Activated CD4-positive, alpha-beta T cell treated with anti-CD3 and anti-CD28 coated beads, Interleukin-2, amount 10 ng/mL, durations not matched to agents 24 days and 14 days (primary cell): ENCODE measurements at regions not wholly inside any gene's neighbourhood (a gene's known extent, or its start where the extent isn't known, plus 50 kb on each side); places are given as distances from the start of the nearest gene placed in this dataset.
"Not testable (repeated sequence)": the region's sequence is repeated elsewhere in the genome, so short reads cannot be mapped to it uniquely, and the experiment has no call there.

Experiments used
- DNase-seq: peaks from one replicate; pipeline ENCODE4 v3.0.0; 2022
- H3K27ac Mint-ChIP-seq: one replicate; pipeline ENCODE4 v1.8.0; 2022; ENCODE audit warnings: mild to moderate bottlenecking, mixed read lengths
- H3K27me3 Mint-ChIP-seq: one replicate; pipeline ENCODE4 v1.8.0; 2022; ENCODE audit warnings: mixed read lengths
- H3K36me3 Mint-ChIP-seq: one replicate; pipeline ENCODE4 v1.8.0; 2022; ENCODE audit warnings: low read depth, mild to moderate bottlenecking, mixed read lengths
- H3K4me1 Mint-ChIP-seq: one replicate; pipeline ENCODE4 v1.8.0; 2021; ENCODE audit warnings: mixed read lengths
- H3K4me3 Mint-ChIP-seq: one replicate; pipeline ENCODE4 v1.8.0; 2022; ENCODE audit warnings: mild to moderate bottlenecking, moderate library complexity, mixed read lengths
- H3K9me3 Mint-ChIP-seq: one replicate; pipeline ENCODE4 v1.8.0; 2021; ENCODE audit warnings: mixed read lengths
- intact Hi-C: fragments of 100-400 bp; cut with micrococcal nuclease; formaldehyde crosslinking; loops from one replicate; pipeline ENCODE4 v1.15.1; 2023

DNA sequence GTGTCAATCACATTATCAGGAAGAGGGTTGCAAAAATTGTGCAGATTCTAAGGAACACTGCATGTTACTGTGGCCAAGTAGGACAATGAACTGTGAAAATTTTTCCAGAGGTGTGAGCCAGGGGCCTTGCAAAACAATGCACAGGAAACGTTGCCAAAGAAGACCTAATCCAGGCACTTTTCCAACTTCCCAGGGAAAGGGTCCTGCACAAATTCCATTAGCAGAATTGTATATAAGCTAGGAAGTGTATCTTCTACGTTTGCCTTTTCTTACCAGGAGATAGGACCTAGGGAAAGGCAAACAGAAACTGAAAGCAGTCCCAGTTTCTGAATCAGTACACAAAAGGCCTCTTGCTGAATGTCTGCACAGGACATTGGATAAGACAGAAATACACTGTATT is 1888.3 kb upstream of the CELF4 start:
- H3K27me3 Mint-ChIP-seq = no peaks in the 10 kb centered on the region
- no peak overlapping the region for H3K4me3 Mint-ChIP-seq
- no peaks in the 10 kb centered on the region for H3K36me3 Mint-ChIP-seq
- no peaks in the 10 kb centered on the region for H3K9me3 Mint-ChIP-seq
- no peaks in the 10 kb centered on the region for H3K4me1 Mint-ChIP-seq
- H3K27ac Mint-ChIP-seq = no peak overlapping the region
- DNase-seq = no peak
- intact Hi-C loops = no loop called here

DNA sequence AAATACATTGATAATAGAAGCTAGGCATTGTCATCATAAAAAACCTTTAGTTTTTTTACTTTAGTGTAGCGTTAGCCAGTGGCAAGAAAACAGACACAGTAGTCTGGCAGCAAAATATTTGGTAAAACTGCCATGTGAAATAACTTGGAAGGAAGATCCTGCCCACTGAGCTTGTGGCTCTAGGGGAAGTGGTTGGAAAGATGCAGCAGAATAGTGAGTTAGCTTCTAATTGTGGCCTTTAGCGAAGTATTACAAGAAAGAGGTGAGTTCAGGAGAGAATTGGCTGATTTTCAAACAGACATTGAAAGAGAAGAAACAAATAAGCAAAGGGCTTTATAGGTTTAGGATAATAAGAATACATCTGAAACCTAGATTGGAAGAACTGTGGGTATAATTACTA is 1887.8 kb upstream of the CELF4 start:
- no peaks in the 10 kb centered on the region for H3K9me3 Mint-ChIP-seq
- no peaks in the 10 kb centered on the region for H3K27me3 Mint-ChIP-seq
- no peak overlapping the region for H3K27ac Mint-ChIP-seq
- H3K4me3 Mint-ChIP-seq = no peak overlapping the region
- no peaks in the 10 kb centered on the region for H3K4me1 Mint-ChIP-seq
- intact Hi-C loops = no loop called here
- DNase-seq = no peak
- no peaks in the 10 kb centered on the region for H3K36me3 Mint-ChIP-seq

DNA sequence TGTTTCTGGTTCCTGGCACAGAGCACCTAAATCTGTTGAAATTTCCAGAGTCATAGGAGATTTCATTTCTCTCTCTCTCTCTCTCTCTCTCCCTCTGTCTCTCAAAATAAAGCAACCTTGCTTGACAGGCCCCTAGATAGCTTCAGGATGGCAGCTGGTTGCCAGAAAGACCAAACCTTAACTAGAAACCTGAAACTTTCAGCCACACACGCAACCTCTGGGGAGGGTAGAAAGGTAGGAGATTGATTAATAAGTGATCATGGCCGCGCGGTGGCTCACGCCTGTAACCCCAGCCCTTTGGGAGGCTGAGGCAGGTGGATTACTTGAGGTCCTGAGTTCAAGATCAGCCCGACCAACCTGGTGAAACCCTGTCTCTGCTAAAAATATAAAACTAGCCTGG is 1885.4 kb upstream of the CELF4 start:
- DNase-seq = no peak
- H3K9me3 Mint-ChIP-seq = no peaks in the 10 kb centered on the region
- H3K4me3 Mint-ChIP-seq = no peak overlapping the region
- H3K27me3 Mint-ChIP-seq = no peaks in the 10 kb centered on the region
- no peaks in the 10 kb centered on the region for H3K36me3 Mint-ChIP-seq
- intact Hi-C loops = no loop called here
- H3K27ac Mint-ChIP-seq = no peak overlapping the region
- no peaks in the 10 kb centered on the region for H3K4me1 Mint-ChIP-seq

DNA sequence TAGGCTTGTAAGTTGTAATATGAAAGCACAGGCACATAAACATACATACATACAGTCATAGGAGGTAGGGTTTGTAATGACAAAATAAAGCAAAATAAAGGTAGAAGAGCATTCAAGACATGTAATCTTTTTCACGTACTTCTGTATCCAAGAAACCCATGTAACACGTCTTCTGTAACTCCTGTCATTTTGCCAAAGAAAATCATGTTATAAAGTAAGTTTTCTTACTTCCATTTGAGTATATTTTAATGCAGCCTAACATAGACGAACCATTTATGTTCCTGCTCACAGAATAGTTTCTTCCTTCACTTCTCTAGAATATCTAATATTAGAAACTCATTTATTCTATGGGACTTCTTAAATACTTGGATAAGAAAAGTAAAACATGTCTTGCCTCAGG is 1884.0 kb upstream of the CELF4 start:
- no peak for DNase-seq
- no peak overlapping the region for H3K4me3 Mint-ChIP-seq
- H3K4me1 Mint-ChIP-seq = no peaks in the 10 kb centered on the region
- no peaks in the 10 kb centered on the region for H3K9me3 Mint-ChIP-seq
- H3K27me3 Mint-ChIP-seq = no peaks in the 10 kb centered on the region
- H3K27ac Mint-ChIP-seq = no peak overlapping the region
- H3K36me3 Mint-ChIP-seq = no peaks in the 10 kb centered on the region
- intact Hi-C loops = no loop called here

DNA sequence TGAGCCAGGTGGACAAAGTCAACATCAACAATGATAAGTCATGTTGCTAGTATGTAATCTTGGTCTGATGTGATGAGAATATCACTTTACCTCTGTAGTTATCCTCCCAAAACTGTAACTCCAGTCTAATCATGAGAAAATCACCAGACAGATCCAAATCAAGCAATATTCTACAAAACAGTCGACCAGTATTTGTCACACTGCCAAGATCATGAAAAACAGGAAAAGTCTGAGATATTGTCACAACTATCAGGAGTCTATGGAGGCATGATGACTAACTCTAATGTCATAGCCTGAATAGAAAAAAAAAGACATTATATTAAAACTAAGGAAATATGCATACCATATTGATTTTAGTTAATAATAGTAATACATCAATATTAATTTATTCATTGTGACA is 1883.3 kb upstream of the CELF4 start:
- no peak for DNase-seq
- H3K4me3 Mint-ChIP-seq = no peak overlapping the region
- no peaks in the 10 kb centered on the region for H3K36me3 Mint-ChIP-seq
- intact Hi-C loops = no loop called here
- no peaks in the 10 kb centered on the region for H3K4me1 Mint-ChIP-seq
- no peaks in the 10 kb centered on the region for H3K9me3 Mint-ChIP-seq
- no peaks in the 10 kb centered on the region for H3K27me3 Mint-ChIP-seq
- no peak overlapping the region for H3K27ac Mint-ChIP-seq

DNA sequence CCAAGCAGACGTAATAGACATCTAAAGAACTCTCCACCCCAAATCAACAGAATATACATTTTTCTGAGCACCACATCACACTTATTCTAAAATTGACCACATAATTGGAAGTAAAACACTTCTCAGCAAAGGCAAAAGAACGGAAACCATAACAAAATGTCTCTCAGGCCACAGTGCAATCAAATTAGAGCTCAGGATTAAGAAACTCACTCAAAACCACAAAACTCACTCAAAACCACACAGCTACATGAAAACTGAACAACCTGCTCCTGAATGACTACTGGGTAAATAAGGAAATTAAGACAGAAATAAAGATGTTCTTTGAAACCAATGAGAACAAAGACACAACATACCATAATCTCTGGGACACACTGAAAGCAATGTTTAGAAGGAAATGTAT is 1879.4 kb upstream of the CELF4 start:
- H3K4me3 Mint-ChIP-seq, intact Hi-C loops, H3K27me3 Mint-ChIP-seq, H3K27ac Mint-ChIP-seq, H3K4me1 Mint-ChIP-seq, H3K9me3 Mint-ChIP-seq, DNase-seq, H3K36me3 Mint-ChIP-seq: not testable (repeated sequence)

DNA sequence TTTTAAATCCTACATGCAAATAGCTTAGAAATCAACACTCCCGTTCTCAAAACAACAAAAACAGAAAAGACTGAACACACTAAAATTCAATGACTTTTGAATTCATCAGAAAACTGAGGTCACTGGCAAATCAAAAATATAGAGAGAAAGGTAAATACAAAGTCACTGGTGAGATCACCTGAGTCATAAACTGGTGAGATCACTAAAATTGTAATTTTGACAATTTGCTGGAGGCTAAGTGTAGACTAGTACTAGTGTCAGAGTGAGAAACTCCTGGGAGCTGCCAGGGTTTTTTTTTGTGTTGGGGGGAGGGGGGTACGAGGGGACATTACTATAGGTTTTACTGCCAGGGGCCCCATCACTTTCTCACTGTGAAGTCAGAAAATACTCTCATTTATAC is 1876.0 kb upstream of the CELF4 start:
- H3K4me3 Mint-ChIP-seq = no peak overlapping the region
- intact Hi-C loops = no loop called here
- no peak overlapping the region for H3K27ac Mint-ChIP-seq
- H3K27me3 Mint-ChIP-seq = no peaks in the 10 kb centered on the region
- H3K36me3 Mint-ChIP-seq = no peaks in the 10 kb centered on the region
- no peaks in the 10 kb centered on the region for H3K9me3 Mint-ChIP-seq
- DNase-seq = no peak
- H3K4me1 Mint-ChIP-seq = no peaks in the 10 kb centered on the region

DNA sequence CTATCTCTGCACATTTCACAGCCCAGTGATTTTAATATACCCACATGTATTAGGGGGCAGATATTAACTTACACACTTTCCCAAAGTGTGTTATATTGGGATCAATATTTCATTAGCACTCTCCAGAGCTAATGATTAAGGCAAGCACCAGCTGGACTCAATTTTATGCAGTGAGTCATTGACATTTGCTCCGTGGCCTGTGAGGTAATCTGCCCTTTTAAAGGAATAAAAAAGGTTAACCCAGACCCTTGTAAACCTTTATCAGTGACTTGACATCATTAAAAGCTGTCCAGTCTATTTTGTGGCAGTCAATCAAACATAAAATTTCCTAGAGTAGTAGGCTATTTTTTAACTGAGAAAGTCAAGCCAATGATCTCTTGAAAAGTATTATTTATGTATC is 1870.4 kb upstream of the CELF4 start:
- DNase-seq = no peak
- Mint-ChIP-seq H3K27me3 (no peaks in the 10 kb centered on the region), H3K9me3 (no peaks in the 10 kb centered on the region), H3K27ac (no peak overlapping the region), H3K4me3 (no peak overlapping the region), H3K36me3 (no peaks in the 10 kb centered on the region), H3K4me1 (no peaks in the 10 kb centered on the region)
- intact Hi-C loops = no loop called here

DNA sequence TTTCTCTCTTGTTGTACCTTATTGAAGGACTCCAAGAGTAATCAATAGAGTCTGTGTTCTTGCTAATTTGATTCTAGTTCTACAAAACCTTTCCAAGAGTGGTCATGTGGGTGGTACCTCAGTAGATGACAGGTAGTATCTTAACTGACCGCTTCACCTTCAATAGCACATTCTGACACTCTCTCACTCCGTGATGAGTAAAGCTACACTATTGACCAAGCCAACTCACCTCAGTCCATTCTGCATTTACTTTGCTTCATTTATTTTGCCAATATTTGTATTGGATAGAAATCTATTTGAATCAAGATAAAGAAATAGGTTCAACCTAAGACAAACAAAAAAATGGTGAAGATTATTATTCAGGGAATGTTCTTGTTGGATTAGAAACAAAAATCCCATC is 1869.6 kb upstream of the CELF4 start:
- H3K4me1 Mint-ChIP-seq = no peaks in the 10 kb centered on the region
- no peak overlapping the region for H3K4me3 Mint-ChIP-seq
- H3K36me3 Mint-ChIP-seq = no peaks in the 10 kb centered on the region
- DNase-seq = no peak
- no peak overlapping the region for H3K27ac Mint-ChIP-seq
- no peaks in the 10 kb centered on the region for H3K9me3 Mint-ChIP-seq
- H3K27me3 Mint-ChIP-seq = no peaks in the 10 kb centered on the region
- intact Hi-C loops = no loop called here

DNA sequence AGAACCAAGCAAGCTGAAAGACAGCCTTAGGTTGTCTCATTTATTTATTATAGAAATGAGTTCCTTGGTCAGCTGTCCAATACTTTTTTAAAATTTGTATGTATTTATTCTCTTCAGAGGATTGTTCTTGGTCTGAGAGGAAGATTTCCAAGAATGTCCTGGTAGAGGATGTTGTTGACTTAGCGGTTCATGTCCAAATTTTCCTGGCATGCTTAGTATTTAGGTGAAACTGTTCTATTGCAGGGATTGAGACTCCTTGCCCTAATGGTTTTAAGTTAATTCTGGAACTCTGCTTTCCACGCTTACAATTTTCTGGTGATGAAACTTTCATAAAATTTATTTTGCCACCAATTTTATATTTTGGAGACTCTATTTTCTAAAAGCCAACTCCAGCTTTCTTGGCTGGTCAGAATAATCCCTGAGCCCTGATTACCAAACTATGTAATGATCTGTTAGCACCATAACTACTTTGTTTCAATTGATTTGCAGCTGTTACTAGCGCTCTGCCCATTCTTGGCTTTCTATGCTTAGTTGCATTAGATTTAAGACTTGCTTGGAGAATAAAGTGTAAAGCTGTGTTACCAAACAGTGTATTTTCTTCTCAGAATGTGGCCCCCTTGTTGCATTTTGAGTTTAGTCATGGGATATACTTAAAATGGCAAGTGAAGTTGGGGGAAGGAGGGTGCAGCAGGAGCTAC is 1868.8 kb upstream of the CELF4 start:
- Mint-ChIP-seq H3K4me1 (no peaks in the 10 kb centered on the region), H3K27ac (no peak overlapping the region), H3K27me3 (no peaks in the 10 kb centered on the region), H3K9me3 (no peaks in the 10 kb centered on the region), H3K36me3 (no peaks in the 10 kb centered on the region), H3K4me3 (no peak overlapping the region)
- DNase-seq = no peak
- intact Hi-C loops = no loop called here

DNA sequence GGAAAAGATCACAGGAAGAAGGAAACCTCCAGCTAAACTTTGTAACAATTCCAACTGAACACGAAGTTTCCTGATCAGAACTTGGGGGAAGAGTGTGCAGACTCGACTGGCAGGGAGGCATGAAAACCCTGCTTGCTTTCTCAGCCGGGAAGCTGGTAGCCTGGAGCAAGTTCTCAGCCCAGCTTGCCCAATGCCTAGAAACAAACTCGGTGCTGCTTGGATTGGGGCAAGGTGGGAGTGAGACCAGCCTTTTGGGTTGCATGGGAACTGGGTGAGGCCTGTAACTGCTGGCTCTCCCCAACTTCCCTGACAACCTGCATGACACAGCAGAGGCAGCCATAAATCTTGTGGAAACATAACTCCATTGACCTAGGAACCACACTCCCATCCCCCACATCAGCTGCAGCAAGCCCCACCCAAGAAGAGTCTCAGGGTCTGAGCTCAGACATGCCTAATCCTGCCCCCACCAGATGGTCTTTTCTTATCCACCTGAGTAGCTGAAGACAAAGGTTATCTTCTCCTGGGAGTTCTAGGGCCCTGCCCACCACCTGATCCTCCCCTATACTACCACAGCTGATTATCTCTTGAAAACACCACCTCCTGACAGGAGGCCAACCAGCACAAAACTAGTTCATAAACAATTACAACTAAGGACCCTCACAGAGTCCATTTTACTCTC is 1859.7 kb upstream of the CELF4 start:
- peaks cover 7% of the 10 kb centered on the region for H3K9me3 Mint-ChIP-seq
- H3K27me3 Mint-ChIP-seq = no peaks in the 10 kb centered on the region
- no peak for DNase-seq
- H3K4me3 Mint-ChIP-seq = no peak overlapping the region
- no peaks in the 10 kb centered on the region for H3K4me1 Mint-ChIP-seq
- intact Hi-C loops = no loop called here
- H3K36me3 Mint-ChIP-seq = no peaks in the 10 kb centered on the region
- H3K27ac Mint-ChIP-seq = no peak overlapping the region

DNA sequence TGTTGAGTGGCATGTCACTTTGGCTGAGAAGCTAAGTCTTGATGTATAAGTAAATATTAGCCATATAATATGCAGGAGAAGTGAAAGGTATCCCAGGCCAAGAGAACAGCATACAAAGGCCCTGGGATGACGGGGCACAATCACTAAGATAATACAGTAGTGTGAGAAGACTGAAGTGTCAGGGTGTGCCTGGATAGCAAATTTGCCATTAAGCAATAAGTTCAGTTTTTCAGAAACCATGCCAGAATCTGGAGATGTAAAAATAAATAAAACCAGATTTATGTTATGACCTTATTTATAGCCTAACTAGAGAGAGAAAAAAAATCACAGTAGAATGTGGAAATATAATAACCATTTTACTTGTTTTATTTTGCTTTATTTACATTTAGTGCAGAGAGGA is 1858.7 kb upstream of the CELF4 start:
- Mint-ChIP-seq H3K9me3 (peaks cover 7% of the 10 kb centered on the region), H3K27ac (no peak overlapping the region), H3K4me3 (no peak overlapping the region), H3K36me3 (no peaks in the 10 kb centered on the region), H3K4me1 (no peaks in the 10 kb centered on the region), H3K27me3 (no peaks in the 10 kb centered on the region)
- no peak for DNase-seq
- intact Hi-C loops = no loop called here

DNA sequence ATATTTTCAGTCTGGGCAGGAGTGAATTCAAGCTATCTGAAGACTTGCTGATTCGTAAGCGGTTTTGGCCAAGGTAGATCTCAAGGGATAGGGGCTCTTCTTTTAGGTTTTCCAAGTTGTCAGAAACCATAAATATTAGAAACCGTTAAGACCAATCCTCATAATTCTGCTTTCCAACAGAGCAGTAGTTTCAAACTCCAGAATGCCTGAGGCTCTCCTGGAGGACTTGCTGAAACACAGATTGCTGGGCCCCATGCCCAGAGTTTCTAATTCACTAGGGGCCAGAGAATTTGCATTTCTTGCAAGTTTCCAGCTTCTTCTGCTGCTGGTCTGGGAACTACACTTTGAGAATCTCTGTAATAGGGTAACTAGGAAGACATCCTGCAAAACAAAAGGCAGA is 1855.7 kb upstream of the CELF4 start:
- H3K27ac Mint-ChIP-seq = no peak overlapping the region
- DNase-seq = no peak
- no peak overlapping the region for H3K4me3 Mint-ChIP-seq
- H3K27me3 Mint-ChIP-seq = no peaks in the 10 kb centered on the region
- no peaks in the 10 kb centered on the region for H3K36me3 Mint-ChIP-seq
- intact Hi-C loops = no loop called here
- no peaks in the 10 kb centered on the region for H3K4me1 Mint-ChIP-seq
- H3K9me3 Mint-ChIP-seq = no peaks in the 10 kb centered on the region

DNA sequence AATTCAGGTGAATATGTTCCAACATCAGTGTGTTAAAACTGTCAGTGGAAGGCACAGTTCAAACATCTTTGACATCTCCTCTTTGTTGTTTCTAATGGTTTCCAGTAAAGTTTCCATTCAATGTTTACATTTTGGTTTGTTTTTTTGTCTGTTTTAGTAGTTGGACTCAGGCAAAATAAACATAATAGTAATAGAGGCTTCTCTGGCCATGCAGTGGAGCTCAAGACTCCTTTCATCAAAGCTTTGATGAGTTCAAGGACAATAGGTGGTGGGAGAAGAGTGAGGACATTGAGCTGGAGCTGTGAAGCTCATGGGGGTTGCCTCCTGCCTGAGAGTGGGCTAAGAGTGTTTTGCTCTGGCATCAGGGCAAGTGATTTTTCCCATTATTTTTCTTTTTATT is 1853.7 kb upstream of the CELF4 start:
- Mint-ChIP-seq H3K27me3 (no peaks in the 10 kb centered on the region), H3K4me3 (no peak overlapping the region), H3K27ac (no peak overlapping the region), H3K36me3 (no peaks in the 10 kb centered on the region), H3K4me1 (no peaks in the 10 kb centered on the region), H3K9me3 (no peaks in the 10 kb centered on the region)
- DNase-seq = no peak
- intact Hi-C loops = no loop called here

DNA sequence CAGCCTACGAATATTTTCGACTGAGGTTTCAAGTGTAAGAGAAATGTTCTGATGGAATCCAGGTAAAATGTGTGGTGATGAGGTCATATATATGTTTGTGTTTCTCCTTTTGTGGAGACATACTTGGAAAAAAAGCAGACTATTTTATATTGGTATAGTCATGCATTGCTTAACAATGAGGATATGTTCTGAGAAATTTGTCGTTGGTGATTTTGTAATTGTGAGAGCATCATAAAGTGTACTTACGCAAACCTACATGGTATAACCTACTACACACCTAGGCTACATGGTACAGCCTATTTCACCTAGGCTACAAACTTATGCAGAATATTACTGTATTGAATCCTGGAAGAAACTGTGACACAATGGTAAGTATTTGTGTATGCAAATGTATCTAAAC is 1849.9 kb upstream of the CELF4 start:
- H3K36me3 Mint-ChIP-seq = no peaks in the 10 kb centered on the region
- intact Hi-C loops = no loop called here
- no peak for DNase-seq
- no peak overlapping the region for H3K27ac Mint-ChIP-seq
- H3K27me3 Mint-ChIP-seq = no peaks in the 10 kb centered on the region
- H3K4me1 Mint-ChIP-seq = peaks cover 4% of the 10 kb centered on the region
- H3K4me3 Mint-ChIP-seq = no peak overlapping the region
- H3K9me3 Mint-ChIP-seq = no peaks in the 10 kb centered on the region
